ENCODE measurements at regions not wholly inside any gene's neighbourhood (a gene's known extent, or its start where the extent isn't known, plus 50 kb on each side); places are given as distances from the start of the nearest gene placed in this dataset.

DNA sequence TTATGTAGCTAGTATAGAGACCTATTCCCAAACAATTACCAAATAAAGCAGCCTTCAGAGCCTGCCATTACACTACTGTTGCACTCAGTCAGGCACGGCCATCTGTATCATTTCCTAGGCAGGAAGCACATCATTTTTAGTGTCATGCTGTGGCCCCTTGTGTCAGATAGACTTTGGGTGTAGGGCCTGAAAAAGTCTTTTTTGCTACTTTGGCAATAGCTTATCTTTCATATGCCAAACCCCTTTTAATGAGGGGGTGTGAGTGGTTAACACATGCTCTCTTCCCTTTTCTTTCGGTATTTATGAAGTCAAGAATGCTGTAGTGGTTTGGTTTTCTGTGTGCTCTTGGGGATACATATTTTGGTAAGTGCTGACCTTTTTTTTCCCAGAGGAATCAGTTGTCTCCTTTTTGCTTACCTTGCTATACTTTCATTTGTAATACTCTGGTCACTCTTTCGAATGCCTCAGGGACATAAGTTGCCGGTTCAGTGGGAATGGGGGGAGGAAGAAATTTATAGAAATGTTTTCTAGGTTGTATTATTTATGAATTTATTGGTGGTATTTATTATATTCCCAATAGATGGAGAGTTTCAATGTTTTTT, 209.8 kb downstream of the CSNK1G3 start:
- TF ChIP-seq, protein P1, sequence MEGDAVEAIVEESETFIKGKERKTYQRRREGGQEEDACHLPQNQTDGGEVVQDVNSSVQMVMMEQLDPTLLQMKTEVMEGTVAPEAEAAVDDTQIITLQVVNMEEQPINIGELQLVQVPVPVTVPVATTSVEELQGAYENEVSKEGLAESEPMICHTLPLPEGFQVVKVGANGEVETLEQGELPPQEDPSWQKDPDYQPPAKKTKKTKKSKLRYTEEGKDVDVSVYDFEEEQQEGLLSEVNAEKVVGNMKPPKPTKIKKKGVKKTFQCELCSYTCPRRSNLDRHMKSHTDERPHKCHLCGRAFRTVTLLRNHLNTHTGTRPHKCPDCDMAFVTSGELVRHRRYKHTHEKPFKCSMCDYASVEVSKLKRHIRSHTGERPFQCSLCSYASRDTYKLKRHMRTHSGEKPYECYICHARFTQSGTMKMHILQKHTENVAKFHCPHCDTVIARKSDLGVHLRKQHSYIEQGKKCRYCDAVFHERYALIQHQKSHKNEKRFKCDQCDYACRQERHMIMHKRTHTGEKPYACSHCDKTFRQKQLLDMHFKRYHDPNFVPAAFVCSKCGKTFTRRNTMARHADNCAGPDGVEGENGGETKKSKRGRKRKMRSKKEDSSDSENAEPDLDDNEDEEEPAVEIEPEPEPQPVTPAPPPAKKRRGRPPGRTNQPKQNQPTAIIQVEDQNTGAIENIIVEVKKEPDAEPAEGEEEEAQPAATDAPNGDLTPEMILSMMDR (conservative IDR thresholded peaks at IDR 0.05; ENCODE audit: low read length): no peak
- TF ChIP-seq EZH2phosphoT487 (IDR thresholded peaks at IDR 0.05; ENCODE audit: borderline replicate concordance, low read depth, low read length): no peak
